ENCODE measurements at regions not wholly inside any gene's neighbourhood (a gene's known extent, or its start where the extent isn't known, plus 50 kb on each side); places are given as distances from the start of the nearest gene placed in this dataset.
"Not testable (repeated sequence)": the region's sequence is repeated elsewhere in the genome, so short reads cannot be mapped to it uniquely, and the experiment has no call there.

DNA sequence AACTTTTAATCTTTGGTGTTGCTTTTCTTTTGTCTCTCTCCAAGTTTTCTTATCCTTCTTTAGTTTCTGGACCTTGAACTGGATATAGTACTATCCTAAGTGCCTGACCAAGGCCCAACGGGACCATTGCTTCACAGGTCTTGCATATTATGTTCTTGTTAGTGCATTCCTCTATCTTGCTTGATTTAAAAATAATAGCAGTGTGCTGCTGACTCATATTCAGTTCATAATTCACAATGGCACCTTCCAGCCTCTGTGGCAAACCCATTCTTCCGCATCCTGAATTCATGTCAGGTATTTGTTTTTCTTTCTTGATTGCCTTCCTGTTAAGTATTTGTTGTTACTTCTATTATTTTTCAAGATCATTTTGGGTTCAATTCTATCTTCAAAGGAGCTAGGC is 197.1 kb upstream of the GIMD1 start:
- ATAC-seq: no peak
- no peak for DNase-seq
- H3K27ac ChIP-seq: no peak overlapping the region

DNA sequence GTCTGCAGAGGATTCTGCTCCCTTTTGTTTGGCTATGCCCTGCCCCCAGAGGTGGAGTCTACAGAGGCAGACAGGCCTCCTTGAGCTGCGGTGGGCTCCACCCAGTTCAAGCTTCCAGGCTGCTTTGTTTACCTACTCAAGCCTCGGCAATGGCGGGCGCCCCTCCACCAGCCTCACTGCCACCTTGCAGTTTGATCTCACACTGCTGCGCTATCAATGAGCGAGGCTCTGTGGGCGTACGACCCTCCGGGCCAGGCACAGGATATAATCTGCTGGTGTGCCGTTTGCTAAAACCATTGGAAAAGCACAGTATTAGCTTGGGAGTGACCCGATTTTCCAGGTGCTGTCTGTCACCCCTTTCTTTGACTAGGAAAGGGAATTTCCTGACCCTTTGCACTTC is 195.1 kb upstream of the GIMD1 start:
- H3K36me3 ChIP-seq; H3K27ac ChIP-seq; H3K4me3 ChIP-seq; ATAC-seq; H3K27me3 ChIP-seq; intact Hi-C loops (cut with DNase I); DNase-seq; H3K9me3 ChIP-seq; H3K4me1 ChIP-seq: not testable (repeated sequence)

More for the DNA sequence above, 197.1 kb upstream of the GIMD1 start:
- Histone ChIP-seq H3K4me3 (no peak overlapping the region), H3K4me1 (no peaks in the 10 kb centered on the region), H3K36me3 (no peaks in the 10 kb centered on the region), H3K27me3 (no peaks in the 10 kb centered on the region), H3K9me3 (no peaks in the 10 kb centered on the region)
- intact Hi-C loops (cut with DNase I): no loop called here
- no peak for TF ChIP-seq CTCF (IDR thresholded peaks at IDR 0.05)

GRCh38 chr4:106551724-106552123 is 183.1 kb upstream of the GIMD1 start:
- H3K36me3 ChIP-seq: no peaks in the 10 kb centered on the region
- H3K9me3 ChIP-seq: no peaks in the 10 kb centered on the region
- no peak overlapping the region for H3K4me3 ChIP-seq
- H3K4me1 ChIP-seq: no peaks in the 10 kb centered on the region
- DNase-seq: no peak
- intact Hi-C loops (cut with DNase I): no loop called here
- no peak overlapping the region for H3K27ac ChIP-seq
- no peak for ATAC-seq
- no peak for TF ChIP-seq CTCF (IDR thresholded peaks at IDR 0.05)
- H3K27me3 ChIP-seq: no peaks in the 10 kb centered on the region

- intact Hi-C loops (cut with DNase I): no loop called here
- no peak for ATAC-seq
- Histone ChIP-seq H3K27me3 (no peaks in the 10 kb centered on the region), H3K27ac (no peak overlapping the region), H3K36me3 (no peaks in the 10 kb centered on the region), H3K4me3 (no peak overlapping the region), H3K4me1 (no peaks in the 10 kb centered on the region), H3K9me3 (no peaks in the 10 kb centered on the region)
- no peak for DNase-seq
- no peak for TF ChIP-seq CTCF (IDR thresholded peaks at IDR 0.05)
These were observed 180.0 kb upstream of the GIMD1 start for GRCh38 chr4:106548446-106549044.

DNA sequence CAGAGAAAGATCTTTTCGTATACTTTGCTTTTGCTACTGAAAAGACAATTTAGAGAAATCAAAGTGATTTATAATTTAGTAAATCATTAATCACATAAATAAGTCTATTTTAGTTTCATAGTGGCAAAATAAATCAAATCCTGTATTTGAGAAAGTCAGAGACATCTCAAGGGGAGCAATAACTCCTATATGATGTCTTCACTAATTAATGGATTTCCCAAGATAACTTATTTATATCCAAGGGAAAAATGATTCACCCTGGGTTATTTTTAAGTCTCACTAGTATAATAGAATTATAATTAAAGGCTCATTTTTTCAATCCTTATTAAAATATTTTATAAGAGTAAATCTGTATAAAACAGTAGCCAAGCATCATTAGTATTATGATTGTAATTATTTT is 177.8 kb upstream of the GIMD1 start:
- no peaks in the 10 kb centered on the region for H3K27me3 ChIP-seq
- no peak for ATAC-seq
- intact Hi-C loops (cut with DNase I): no loop called here
- H3K9me3 ChIP-seq: no peaks in the 10 kb centered on the region
- no peak for TF ChIP-seq CTCF (IDR thresholded peaks at IDR 0.05)
- H3K27ac ChIP-seq: no peak overlapping the region
- H3K36me3 ChIP-seq: no peaks in the 10 kb centered on the region
- H3K4me1 ChIP-seq: no peaks in the 10 kb centered on the region
- H3K4me3 ChIP-seq: no peak overlapping the region
- no peak for DNase-seq

GRCh38 chr4:106542609-106543008 is 174.0 kb upstream of the GIMD1 start:
- intact Hi-C loops (cut with DNase I); H3K9me3 ChIP-seq; ATAC-seq; H3K4me3 ChIP-seq; H3K36me3 ChIP-seq; H3K27ac ChIP-seq; DNase-seq; H3K27me3 ChIP-seq; H3K4me1 ChIP-seq: not testable (repeated sequence)

GRCh38 chr4:106541253-106541652 is 172.7 kb upstream of the GIMD1 start:
- Histone ChIP-seq H3K9me3 (no peaks in the 10 kb centered on the region), H3K36me3 (no peaks in the 10 kb centered on the region), H3K27me3 (no peaks in the 10 kb centered on the region), H3K27ac (no peak overlapping the region), H3K4me3 (no peak overlapping the region), H3K4me1 (no peaks in the 10 kb centered on the region)
- ATAC-seq (no peak), DNase-seq (no peak)
- intact Hi-C loops (cut with DNase I): no loop called here
- TF ChIP-seq CTCF (IDR thresholded peaks at IDR 0.05): no peak

All from upper lobe of right lung (tissue), 1 donor.